GM12878 (cell line): ENCODE measurements at regions not wholly inside any gene's neighbourhood (a gene's known extent, or its start where the extent isn't known, plus 50 kb on each side); places are given as distances from the start of the nearest gene placed in this dataset.

ENCODE experiments used
- ATAC-seq: fragments of 200-7000 bp; cut with Tn5 transposase; 3 replicates; pipeline ENCODE4 v1.9.1; 2020; ENCODE audit warnings: mild to moderate bottlenecking, moderate library complexity
- BruUV-seq: library from RNA; stranded (reverse); fragments of 400-500 nt; replicated peaks from 2 replicates; lab custom pipeline; 2021; lab: Mats Ljungman, UMichigan
- CTCF ChIA-PET: fragments of 300-600 bp; sonication (Branson Sonifier 250); formaldehyde crosslinking; extraction: SDS; loops from one replicate; lab custom pipeline; 2021; ENCODE audit warnings: inconsistent platforms; lab: Yijun Ruan, JAX
- POLR2A ChIA-PET: fragments of 350-600 bp; formaldehyde crosslinking; extraction: SDS; loops from one replicate; lab custom pipeline; 2021; ENCODE audit warnings: inconsistent platforms; lab: Charles Lee
- RAD21 ChIA-PET: fragments of 300-600 bp; sonication (Branson Sonifier 250); formaldehyde crosslinking; loops from one replicate; lab custom pipeline; 2023; ENCODE audit warnings: antibody characterized with exemption; ENCODE audit not compliant: unreplicated experiment; lab: Charles Lee
- SMC1A ChIA-PET: fragments of 300-600 bp; sonication (Branson Sonifier 250); formaldehyde crosslinking; loops from one replicate; lab custom pipeline; 2023; ENCODE audit not compliant: unreplicated experiment, uncharacterized antibody; lab: Charles Lee
- DNase-seq: peaks from one replicate; pipeline ENCODE4 v3.0.0-alpha.2; 2011; ENCODE audit warnings: low read depth, low spot score
- FAIRE-seq: peaks from 3 replicates; lab custom pipeline; 2011; peaks lifted over from hg19 to GRCh38; lab: Jason Lieb, UNC
- H2AFZ ChIP-seq: 2 replicates; pipeline ENCODE4 v1.6.0; 2011; ENCODE audit warnings: low read depth, low read length, control low read depth; ENCODE audit not compliant: control insufficient read depth
- H3K27ac ChIP-seq: 2 replicates; pipeline ENCODE4 v1.5.1; 2011; ENCODE audit warnings: control low read depth; ENCODE audit not compliant: control insufficient read depth, insufficient read depth
- H3K27me3 ChIP-seq, 2 experiments: replicated peaks in 1 of 2; 2 replicates each; pipeline versions ENCODE4 v1.6.0 to v1.6.1; 2011; ENCODE audit warnings: low read length in 1 of 2; ENCODE audit not compliant: control insufficient read depth in 2 of 2, insufficient read depth in 2 of 2
- H3K36me3 ChIP-seq, 2 experiments: 2 replicates each; pipeline ENCODE4 v1.5.1; 2011; ENCODE audit warnings: low read length in 1 of 2; ENCODE audit not compliant: control insufficient read depth in 2 of 2, insufficient read depth in 2 of 2
- H3K4me1 ChIP-seq: 2 replicates; pipeline ENCODE4 v1.6.1; 2011; ENCODE audit warnings: mild to moderate bottlenecking, low read length, moderate library complexity, mixed read lengths; ENCODE audit not compliant: control insufficient read depth, insufficient read depth
- H3K4me2 ChIP-seq: 2 replicates; pipeline ENCODE4 v1.6.0; 2011; ENCODE audit warnings: control low read depth; ENCODE audit not compliant: control insufficient read depth, insufficient read depth
- H3K4me3 ChIP-seq: fragments of 200-600 bp; sonication (generic); 2 replicates; pipeline ENCODE4 v1.5.1; 2016
- H3K79me2 ChIP-seq: 2 replicates; pipeline ENCODE4 v1.6.0; 2011; ENCODE audit warnings: low read length; ENCODE audit not compliant: control insufficient read depth, insufficient read depth
- H3K9ac ChIP-seq: 2 replicates; pipeline ENCODE4 v1.8.0; 2011; ENCODE audit warnings: low read length, control low read depth, mixed read lengths; ENCODE audit not compliant: control insufficient read depth, insufficient read depth
- H3K9me3 ChIP-seq: replicated peaks from 3 replicates; pipeline ENCODE4 v1.5.1; 2011; ENCODE audit warnings: mild to moderate bottlenecking, low read length; ENCODE audit not compliant: control insufficient read depth, insufficient read depth
- H4K20me1 ChIP-seq: 2 replicates; pipeline ENCODE4 v1.6.0; 2011; ENCODE audit not compliant: control insufficient read depth, insufficient read depth
- BCLAF1 ChIP-seq: fragments of 450-650 bp; IDR thresholded peaks from 2 replicates; pipeline ENCODE4 v1.6.1; 2017; ENCODE audit warnings: antibody characterized with exemption, mild to moderate bottlenecking, moderate library complexity
- HCFC1 ChIP-seq: fragments of 150-350 bp; IDR thresholded peaks from 2 replicates; pipeline ENCODE4 v1.6.1; 2014; ENCODE audit warnings: low read length
- POLR2AphosphoS5 ChIP-seq: IDR thresholded peaks from 2 replicates; pipeline ENCODE4 v1.6.1; 2011; ENCODE audit warnings: mild to moderate bottlenecking, low read length, inconsistent platforms
- WGBS: methylation state at CpG from one replicate; pipeline ENCODE4 v1.1.6; 2016; ENCODE audit warnings: low lambda C conversion rate; ENCODE audit not compliant: insufficient replicate concordance, insufficient coverage; ENCODE audit errors: missing lambda C conversion rate; 5-methylcytosine and 5-hydroxymethylcytosine counted together
- in situ Hi-C: fragments of 300-500 bp; cut with MboI; formaldehyde crosslinking; loops from 9 replicates; pipeline ENCODE4 v1.14.3; 2018; ENCODE audit warnings: mixed read lengths
- intact Hi-C: fragments of 100-400 bp; cut with micrococcal nuclease; formaldehyde crosslinking; loops from one replicate; pipeline ENCODE4 v1.14.2; 2022; ENCODE audit not compliant: unreplicated experiment

GRCh38 chr2:16614314-16614860, 51.2 kb downstream of the CYRIA start:
- ChIA-PET RAD21 (interaction anchor here (1.0 to 4.5 kb wide), 14 partner anchors 7 to 141 kb away, joined by 3 to 59 read pairs (median 4); no protein-coding TSS in a partner anchor), SMC1A (interaction anchor here (0.8 to 4.2 kb wide), 16 partner anchors 11 to 149 kb away, joined by 3 to 65 read pairs (median 3); partner anchors contain the start of gene CYRIA), POLR2A (interaction anchor here (1.5 kb wide), 1 partner anchor 11 kb away, joined by 4 read pairs; no protein-coding TSS in a partner anchor), CTCF (interaction anchor here (0.7 to 5.2 kb wide), 13 partner anchors 8 to 140 kb away, joined by 3 to 109 read pairs (median 4); partner anchors contain the start of gene CYRIA)
- H3K36me3 ChIP-seq, result 0 out of 4 replicates have a peak, but pooled peaks cover 0 to 3% of the 10 kb centered on the region in 2 experiments
- H3K9me3 ChIP-seq, result no peaks in the 10 kb centered on the region
- peaks cover 0 to 3% of the 10 kb centered on the region in 2 experiments; a peak in 2 of 4 replicates for H3K27me3 ChIP-seq
- H4K20me1 ChIP-seq, result no peaks in the 10 kb centered on the region
- no peaks in the 10 kb centered on the region for H3K79me2 ChIP-seq
- no peak overlapping the region for H3K27ac ChIP-seq
- 28% methylated on average over 10 of the region's 10 CpGs for WGBS
- H3K4me2 ChIP-seq, result no peak overlapping the region
- H3K9ac ChIP-seq, result no peak overlapping the region
- intact Hi-C loops (loop anchor here (10.0 kb wide), 1 partner anchor 290 kb away; no protein-coding TSS in a partner anchor), in situ Hi-C loops (loop anchor here (5.0 to 10.0 kb wide), 3 partner anchors 143 to 970 kb away; no protein-coding TSS in a partner anchor)
- no peaks in the 10 kb centered on the region for H3K4me1 ChIP-seq
- no peak overlapping the region for H3K4me3 ChIP-seq
- no peak for DNase-seq
- FAIRE-seq, result no peak
- TF ChIP-seq HCFC1 (no peak), POLR2AphosphoS5 (no peak), BCLAF1 (no peak)
- no peak for ATAC-seq
- BruUV-seq, result no TSS peak
- H2AFZ ChIP-seq, result no peak overlapping the region
